Right ventricle myocardium superior (tissue), 1 donor: ENCODE measurements at regions not wholly inside any gene's neighbourhood (a gene's known extent, or its start where the extent isn't known, plus 50 kb on each side); places are given as distances from the start of the nearest gene placed in this dataset.
A peak's percentile ranks its signal among the peaks of the same experiment; 100 is the strongest.

Source experiments
- ATAC-seq: fragments of 200-7000 bp; cut with Tn5 transposase; one replicate; pipeline ENCODE4 v1.9.1; 2020; ENCODE audit warnings: mild to moderate bottlenecking; ENCODE audit not compliant: poor library complexity
- DNase-seq: peaks from one replicate; pipeline ENCODE4 v3.0.0-alpha.2; 2020
- intact Hi-C: fragments of 100-400 bp; cut with DNase I; formaldehyde crosslinking; loops from one replicate; pipeline ENCODE4 v1.11.2; 2022
- donor health status: DM: no; HTN: yes; CAD: no; lungs with severe emphysema.

GRCh38 chr9:580652-581342, 260.7 kb upstream of the DMRT1 start:
- no peak for ATAC-seq
- no peak for DNase-seq
- intact Hi-C loops = no loop called here

GRCh38 chr9:581673-582497, 259.6 kb upstream of the DMRT1 start:
- DNase-seq (no peak), ATAC-seq (peak; percentile 23)
- intact Hi-C loops = no loop called here

GRCh38 chr9:582775-583174, 258.7 kb upstream of the DMRT1 start:
- intact Hi-C loops = no loop called here
- DNase-seq (no peak), ATAC-seq (no peak)

GRCh38 chr9:587527-587926, 254.0 kb upstream of the DMRT1 start:
- DNase-seq = no peak
- no peak for ATAC-seq
- intact Hi-C loops = no loop called here

GRCh38 chr9:588981-589380, 252.5 kb upstream of the DMRT1 start:
- no peak for DNase-seq
- ATAC-seq = no peak
- intact Hi-C loops = no loop called here

- ATAC-seq = peak; percentile 24
- intact Hi-C loops = no loop called here
These were observed 251.8 kb upstream of the DMRT1 start for GRCh38 chr9:589723-590122.

GRCh38 chr9:591292-591691, 250.2 kb upstream of the DMRT1 start:
- intact Hi-C loops = no loop called here
- DNase-seq = peak; percentile 77
- peak; percentile 89 for ATAC-seq

More at GRCh38 chr9:589723-590122, 251.8 kb upstream of the DMRT1 start:
- no peak for DNase-seq

- intact Hi-C loops = no loop called here
- ATAC-seq (no peak), DNase-seq (no peak)
These were observed 249.3 kb upstream of the DMRT1 start for GRCh38 chr9:592225-592624.

- intact Hi-C loops = no loop called here
- no peak for DNase-seq
- ATAC-seq = no peak
These were observed 248.8 kb upstream of the DMRT1 start for GRCh38 chr9:592733-593132.

GRCh38 chr9:593809-594208, 247.7 kb upstream of the DMRT1 start:
- DNase-seq (no peak), ATAC-seq (peak; percentile 59)
- intact Hi-C loops = no loop called here

- DNase-seq (no peak), ATAC-seq (no peak)
- intact Hi-C loops = no loop called here
These were observed 244.8 kb upstream of the DMRT1 start for GRCh38 chr9:596703-597102.

- ATAC-seq = peak; percentile 58
- DNase-seq = no peak
- intact Hi-C loops = loop anchor here (5.0 kb wide), 1 partner anchor 193 kb away; no protein-coding TSS in a partner anchor
These were observed 241.5 kb upstream of the DMRT1 start for GRCh38 chr9:600006-600405.

- no peak for DNase-seq
- ATAC-seq = no peak
- intact Hi-C loops = loop anchor here (5.0 kb wide), 1 partner anchor 195 kb away; no protein-coding TSS in a partner anchor
These were observed 238.8 kb upstream of the DMRT1 start for GRCh38 chr9:602716-603115.

GRCh38 chr9:603126-603525, 238.4 kb upstream of the DMRT1 start:
- intact Hi-C loops = loop anchor here (5.0 kb wide), 1 partner anchor 196 kb away; no protein-coding TSS in a partner anchor
- ATAC-seq (no peak), DNase-seq (no peak)

- ATAC-seq (no peak), DNase-seq (no peak)
- intact Hi-C loops = no loop called here
These were observed 234.1 kb upstream of the DMRT1 start for GRCh38 chr9:607417-607816.

- peak; percentile 75 for DNase-seq
- intact Hi-C loops = loop anchor here (5.0 to 10.0 kb wide), 3 partner anchors 81 to 391 kb away; no protein-coding TSS in a partner anchor
- peak; percentile 87 for ATAC-seq
These were observed 227.6 kb upstream of the DMRT1 start for GRCh38 chr9:613771-614347.

GRCh38 chr9:614431-614830, 227.1 kb upstream of the DMRT1 start:
- DNase-seq (peak; percentile 48), ATAC-seq (peak; percentile 27)
- intact Hi-C loops = loop anchor here (5.0 to 10.0 kb wide), 3 partner anchors 80 to 390 kb away; no protein-coding TSS in a partner anchor

- ATAC-seq (no peak), DNase-seq (no peak)
- intact Hi-C loops = loop anchor here (10.0 kb wide), 2 partner anchors 79 to 389 kb away; no protein-coding TSS in a partner anchor
These were observed 225.7 kb upstream of the DMRT1 start for GRCh38 chr9:615756-616155.

- intact Hi-C loops = loop anchor here (10.0 kb wide), 2 partner anchors 78 to 388 kb away; no protein-coding TSS in a partner anchor
- ATAC-seq (no peak), DNase-seq (no peak)
These were observed 224.8 kb upstream of the DMRT1 start for GRCh38 chr9:616694-617093.
